ENCODE measurements at regions not wholly inside any gene's neighbourhood (a gene's known extent, or its start where the extent isn't known, plus 50 kb on each side); places are given as distances from the start of the nearest gene placed in this dataset.
"Not testable (repeated sequence)": the region's sequence is repeated elsewhere in the genome, so short reads cannot be mapped to it uniquely, and the experiment has no call there.

GRCh38 chr3:20873235-20873634 is 687.2 kb upstream of the SGO1 start:
- intact Hi-C loops (cut with DNase I) = no loop called here

GRCh38 chr3:20870106-20870899 is 684.3 kb upstream of the SGO1 start:
- DNase-seq (ENCODE audit: missing footprints) = no peak
- ATAC-seq = no peak
- intact Hi-C loops (cut with DNase I) = no loop called here

More at GRCh38 chr3:20873235-20873634, 687.2 kb upstream of the SGO1 start:
- DNase-seq (ENCODE audit: missing footprints) (no peak), ATAC-seq (no peak)

- no peak for ATAC-seq
- DNase-seq (ENCODE audit: missing footprints) = no peak
- intact Hi-C loops (cut with DNase I) = no loop called here
These were observed 679.8 kb upstream of the SGO1 start for GRCh38 chr3:20865803-20866202.

DNA sequence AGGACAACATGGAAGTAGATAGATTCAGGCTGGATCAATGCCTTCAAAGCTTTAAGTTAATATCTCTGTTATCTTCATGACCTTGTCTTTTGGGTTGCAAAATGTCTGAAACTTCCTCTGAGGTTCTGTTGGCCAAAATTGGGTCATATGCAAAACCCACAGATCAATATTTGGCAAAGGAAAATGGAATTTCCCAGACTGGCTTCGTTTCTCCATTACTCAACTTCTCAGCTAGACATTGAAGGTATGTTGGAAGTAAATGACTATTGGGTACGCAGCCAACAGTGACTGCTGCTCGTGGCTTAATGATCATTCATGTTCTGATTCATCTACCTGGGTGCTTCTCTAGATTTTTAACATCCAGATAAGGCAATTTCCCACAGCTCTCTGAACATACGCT is 675.4 kb upstream of the SGO1 start:
- intact Hi-C loops (cut with DNase I) = no loop called here
- no peak for ATAC-seq

GRCh38 chr3:20857636-20858035 is 671.6 kb upstream of the SGO1 start:
- ATAC-seq (no peak), DNase-seq (ENCODE audit: missing footprints) (no peak)
- intact Hi-C loops (cut with DNase I) = no loop called here

More for the DNA sequence above, 675.4 kb upstream of the SGO1 start:
- no peak for DNase-seq (ENCODE audit: missing footprints)

DNA sequence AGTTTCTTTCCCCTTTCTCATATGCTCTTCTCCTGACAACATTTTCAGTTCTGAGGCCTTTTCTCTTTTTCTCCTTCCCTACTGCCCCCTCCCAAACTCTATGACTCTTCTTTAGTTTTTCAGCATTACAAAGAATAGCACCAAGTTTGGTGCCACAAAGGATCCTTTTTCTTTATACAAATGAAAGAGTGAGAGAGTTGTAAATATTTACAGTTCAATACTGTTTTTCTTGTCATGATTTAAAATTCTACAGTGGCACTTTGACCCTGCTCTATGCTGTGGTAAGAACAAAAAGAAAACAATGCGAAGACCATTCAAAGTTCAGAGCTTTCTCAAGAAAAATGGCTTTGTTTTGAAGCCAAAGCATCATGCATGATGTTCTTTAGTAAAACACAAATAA is 667.9 kb upstream of the SGO1 start:
- no peak for ATAC-seq
- intact Hi-C loops (cut with DNase I) = no loop called here
- DNase-seq (ENCODE audit: missing footprints) = no peak

GRCh38 chr3:20852712-20853111 is 666.7 kb upstream of the SGO1 start:
- intact Hi-C loops (cut with DNase I) = no loop called here
- no peak for DNase-seq (ENCODE audit: missing footprints)
- no peak for ATAC-seq

- intact Hi-C loops (cut with DNase I) = no loop called here
- DNase-seq (ENCODE audit: missing footprints) (no peak), ATAC-seq (no peak)
These were observed 664.0 kb upstream of the SGO1 start for GRCh38 chr3:20849975-20850374.

- no peak for ATAC-seq
- DNase-seq (ENCODE audit: missing footprints) = no peak
- intact Hi-C loops (cut with DNase I) = no loop called here
These were observed 660.8 kb upstream of the SGO1 start for GRCh38 chr3:20846832-20847231.

GRCh38 chr3:20846066-20846465 is 660.1 kb upstream of the SGO1 start:
- intact Hi-C loops (cut with DNase I) = no loop called here
- no peak for ATAC-seq

DNA sequence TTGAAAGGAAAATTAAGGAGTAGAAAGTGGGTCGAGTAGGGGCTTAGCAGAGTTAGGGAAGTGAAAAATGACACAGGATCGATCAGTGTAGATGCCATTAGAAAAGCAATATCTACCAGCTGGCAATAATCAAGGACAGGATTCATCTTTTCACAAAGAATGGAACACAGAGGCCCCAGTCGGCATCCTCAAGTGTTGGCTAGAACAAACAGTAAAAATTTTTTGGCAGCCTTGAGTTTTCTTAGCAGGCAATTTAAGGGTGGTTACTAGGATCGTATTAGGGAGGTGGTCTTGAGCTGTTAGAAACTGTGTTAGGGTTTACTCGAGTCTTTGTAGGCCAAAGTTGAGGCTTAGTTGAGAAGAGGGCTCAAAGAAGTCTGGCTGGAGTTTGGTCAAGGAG is 658.8 kb upstream of the SGO1 start:
- DNase-seq (ENCODE audit: missing footprints) (no peak), ATAC-seq (no peak)
- intact Hi-C loops (cut with DNase I) = no loop called here

More at GRCh38 chr3:20846066-20846465, 660.1 kb upstream of the SGO1 start:
- no peak for DNase-seq (ENCODE audit: missing footprints)

- ATAC-seq = no peak
- intact Hi-C loops (cut with DNase I) = no loop called here
- no peak for DNase-seq (ENCODE audit: missing footprints)
These were observed 656.8 kb upstream of the SGO1 start for GRCh38 chr3:20842594-20843436.

GRCh38 chr3:20842002-20842401 is 656.0 kb upstream of the SGO1 start:
- DNase-seq (ENCODE audit: missing footprints) = no peak
- no peak for ATAC-seq
- intact Hi-C loops (cut with DNase I) = no loop called here

DNA sequence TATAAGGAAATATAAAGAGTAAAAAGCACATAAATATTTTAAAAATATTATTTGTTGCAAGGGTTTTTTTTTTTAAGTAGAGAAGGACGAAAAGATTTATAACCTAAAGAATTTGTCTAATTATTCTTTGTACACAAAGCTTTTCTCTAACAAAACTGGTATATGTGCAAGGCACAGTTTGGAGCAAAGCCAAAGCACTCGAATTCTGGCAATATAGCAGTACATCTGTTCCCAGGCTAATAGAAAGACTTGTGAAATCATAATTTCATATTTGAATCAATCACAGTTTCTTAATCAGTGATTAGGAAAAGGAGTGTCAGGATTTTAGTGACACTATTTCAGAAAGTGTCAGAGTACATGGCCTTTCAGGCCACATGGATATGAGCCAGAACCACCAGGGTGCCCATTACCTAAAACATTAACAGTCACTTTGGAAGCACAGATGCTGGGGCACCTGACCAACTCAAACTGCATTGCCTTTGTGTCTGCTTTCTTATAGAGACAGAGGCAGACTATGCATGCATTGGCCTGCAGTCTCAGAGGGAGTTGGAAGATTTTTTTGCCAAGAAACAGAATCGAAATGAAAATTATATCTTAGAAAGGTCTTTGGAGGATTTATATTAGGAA is 651.8 kb upstream of the SGO1 start:
- no peak for ATAC-seq
- no peak for DNase-seq (ENCODE audit: missing footprints)
- intact Hi-C loops (cut with DNase I) = no loop called here

- ATAC-seq = no peak
- DNase-seq (ENCODE audit: missing footprints) = no peak
- intact Hi-C loops (cut with DNase I) = no loop called here
These were observed 650.8 kb upstream of the SGO1 start for GRCh38 chr3:20836801-20837200.

DNA sequence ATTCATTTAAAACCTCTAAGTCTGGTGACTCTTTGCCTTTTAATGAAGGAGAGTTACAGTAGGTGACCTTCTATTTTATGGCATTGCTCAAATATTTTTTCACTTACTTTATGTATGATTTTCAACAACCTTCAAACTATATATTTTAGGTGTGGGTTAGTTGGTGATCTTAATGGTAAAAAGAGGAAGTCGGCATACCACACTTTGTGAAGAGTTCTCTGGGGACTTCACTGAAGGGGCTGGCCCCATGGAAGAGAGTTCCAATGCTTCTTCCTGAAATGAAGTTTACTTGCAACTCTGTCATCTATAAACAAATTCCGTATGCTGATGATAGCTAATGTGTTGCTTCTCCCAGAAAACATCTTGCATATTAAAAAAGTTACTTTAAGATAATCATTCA is 647.0 kb upstream of the SGO1 start:
- DNase-seq (ENCODE audit: missing footprints) = no peak
- intact Hi-C loops (cut with DNase I) = no loop called here
- ATAC-seq = no peak

DNA sequence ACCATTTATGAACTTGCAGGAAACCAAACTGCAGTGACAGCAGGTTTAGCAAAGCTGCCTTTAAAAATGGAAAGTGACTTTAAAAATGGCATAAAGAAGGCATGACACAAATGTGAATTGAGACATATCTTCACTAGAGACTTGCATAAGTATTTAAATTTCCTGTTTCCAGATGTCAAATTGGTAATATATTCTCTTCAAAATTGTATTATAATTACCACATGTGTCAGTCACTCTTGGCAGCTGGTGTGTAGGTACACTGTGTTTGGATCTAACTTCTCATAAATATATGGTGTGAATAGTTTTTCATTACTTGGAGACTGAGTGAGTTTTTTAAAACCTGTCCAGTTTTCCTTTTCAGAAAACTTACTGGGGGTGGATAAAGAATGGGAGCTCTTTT is 636.2 kb upstream of the SGO1 start:
- intact Hi-C loops (cut with DNase I) = no loop called here
- DNase-seq (ENCODE audit: missing footprints) (no peak), ATAC-seq (no peak)

- intact Hi-C loops (cut with DNase I); ATAC-seq; DNase-seq (ENCODE audit: missing footprints): not testable (repeated sequence)
These were observed 634.9 kb upstream of the SGO1 start for GRCh38 chr3:20820872-20821271.

DNA sequence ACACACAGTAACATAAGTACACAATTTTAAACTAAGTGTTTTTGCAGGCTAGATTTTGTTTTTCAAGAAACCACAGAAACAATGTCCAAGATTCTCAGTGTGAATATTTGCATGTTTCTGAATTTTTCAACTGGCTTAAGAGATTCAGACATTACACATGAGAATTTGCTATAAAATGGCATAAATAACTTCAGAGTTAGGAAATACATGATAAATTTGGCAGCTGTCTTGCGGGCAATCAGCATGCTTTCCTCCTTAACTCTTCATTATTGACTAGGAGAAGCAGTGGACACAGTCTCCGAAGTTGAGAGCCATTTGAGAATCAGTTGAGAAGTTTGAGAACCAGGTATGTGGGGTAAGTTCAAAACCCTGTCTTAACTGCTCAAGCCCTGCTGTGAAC is 625.6 kb upstream of the SGO1 start:
- DNase-seq (ENCODE audit: missing footprints) (no peak), ATAC-seq (no peak)
- intact Hi-C loops (cut with DNase I) = no loop called here

DNA sequence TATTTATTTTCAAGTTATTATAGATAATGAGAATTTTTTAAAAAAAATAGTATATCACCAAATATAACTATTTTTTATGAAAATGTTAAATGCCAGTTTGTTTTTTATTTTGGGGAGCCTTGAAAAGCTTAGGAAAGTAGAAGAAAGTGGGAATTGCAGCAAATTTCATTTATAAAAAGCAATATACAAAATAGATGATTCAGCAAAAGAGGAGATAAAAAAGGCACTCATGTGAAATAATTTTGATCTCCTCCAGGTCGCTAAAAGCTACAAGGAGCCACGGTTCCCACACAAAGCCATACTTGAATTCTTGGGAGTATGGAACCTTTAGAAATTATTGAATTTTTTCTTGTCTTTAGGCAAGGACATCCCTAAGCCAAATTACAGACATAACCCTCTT is 625.0 kb upstream of the SGO1 start:
- no peak for ATAC-seq
- intact Hi-C loops (cut with DNase I) = no loop called here
- no peak for DNase-seq (ENCODE audit: missing footprints)

All from Right ventricle myocardium inferior (tissue), 1 donor.